Suppressor macrophage treated with lipopolysaccharide for 1 hour (primary cell): ENCODE measurements at regions not wholly inside any gene's neighbourhood (a gene's known extent, or its start where the extent isn't known, plus 50 kb on each side); places are given as distances from the start of the nearest gene placed in this dataset.
A peak's percentile ranks its signal among the peaks of the same experiment; 100 is the strongest.

Experiments used
- DNase-seq, 3 donors: peaks; one replicate each; pipeline ENCODE4 v3.0.0-alpha.2; 2020 to 2022

DNA sequence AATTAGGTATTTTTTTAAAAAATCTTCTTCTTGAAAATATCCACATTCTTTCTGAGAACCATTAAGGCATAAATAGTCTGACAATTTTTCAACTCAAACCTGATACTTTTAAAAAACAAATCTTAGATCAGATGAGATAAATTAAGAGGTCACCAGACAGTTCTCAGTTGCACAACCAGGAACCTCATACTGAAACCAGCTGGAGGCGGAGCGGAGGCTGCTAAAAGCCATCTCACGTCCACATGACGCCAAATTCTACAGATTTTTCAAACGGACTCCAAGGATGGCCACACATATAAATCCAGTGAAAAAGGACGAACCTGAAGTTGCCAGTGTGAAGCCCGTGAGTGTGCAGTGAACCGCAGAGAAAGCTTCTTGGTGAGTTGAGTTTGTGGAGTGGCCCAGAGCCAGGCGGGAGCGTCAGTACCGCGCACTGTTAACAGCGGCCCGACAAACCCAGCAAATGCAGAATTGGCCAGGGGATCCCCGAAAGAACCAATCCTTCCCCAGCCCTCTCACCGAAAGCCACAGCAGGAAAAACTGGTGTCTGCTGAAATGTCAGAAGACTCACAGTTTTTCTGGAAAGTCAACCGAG is 53.1 kb upstream of the BBS5 start:
- no peak for DNase-seq

DNA sequence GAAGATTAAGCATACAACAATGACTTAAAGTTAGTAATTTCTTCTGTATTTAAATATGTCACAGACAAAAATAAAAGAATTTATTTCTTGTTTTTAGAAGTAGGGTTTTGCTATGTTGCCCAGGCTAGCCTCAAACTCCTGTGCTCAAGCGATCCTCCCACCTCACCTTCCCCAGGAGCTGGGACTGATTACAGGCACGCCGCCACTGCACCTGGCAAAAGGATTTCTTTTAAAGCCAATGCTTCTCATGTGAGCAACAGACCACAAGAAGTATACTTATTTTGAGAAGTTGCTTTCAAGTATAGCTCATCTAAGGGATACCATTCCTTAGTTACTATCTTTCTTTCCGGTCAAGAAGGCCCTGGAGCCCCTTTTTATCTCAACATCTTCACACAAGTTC is 57.2 kb upstream of the BBS5 start:
- no peak for DNase-seq

DNA sequence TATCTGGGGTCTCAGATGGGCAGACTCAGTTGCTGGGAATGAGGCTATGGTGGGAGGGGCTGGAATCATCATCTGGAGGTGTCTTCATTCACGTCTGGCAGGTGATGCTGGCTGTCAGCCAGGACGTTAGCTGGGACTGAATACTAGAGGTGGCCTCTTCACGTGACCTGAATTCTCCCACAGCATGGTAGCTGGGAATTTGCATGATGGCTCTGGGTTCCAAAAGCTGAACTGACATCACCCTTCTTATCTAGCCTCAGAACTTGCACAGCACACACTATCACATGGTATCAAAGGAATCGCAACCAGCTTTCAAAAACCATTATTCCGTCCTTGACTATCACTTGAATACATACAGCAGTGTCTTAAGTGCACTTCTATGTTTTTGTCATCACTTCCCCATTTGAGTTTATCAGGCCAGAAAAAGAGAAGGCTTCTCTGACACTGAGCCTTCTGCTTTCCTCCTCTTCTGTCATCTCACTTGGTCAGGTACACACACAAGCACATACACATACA is 53.0 kb upstream of the LRP2 start:
- peak in 1 of 3 donors; percentile 13 for DNase-seq
